HT-29 (cell line): ENCODE measurements at regions not wholly inside any gene's neighbourhood (a gene's known extent, or its start where the extent isn't known, plus 50 kb on each side); places are given as distances from the start of the nearest gene placed in this dataset.
A peak's percentile ranks its signal among the peaks of the same experiment; 100 is the strongest.

ENCODE experiments used
- DNase-seq: peaks from one replicate; pipeline ENCODE4 v3.0.0-alpha.2; 2015; ENCODE audit warnings: low spot score

- DNase-seq, result peak; percentile 55
Measured at GRCh38 chrX:2608638-2609430, 82.3 kb upstream of the CD99 start.

GRCh38 chrX:2607113-2607512 is 84.0 kb upstream of the CD99 start:
- DNase-seq, result no peak

DNA sequence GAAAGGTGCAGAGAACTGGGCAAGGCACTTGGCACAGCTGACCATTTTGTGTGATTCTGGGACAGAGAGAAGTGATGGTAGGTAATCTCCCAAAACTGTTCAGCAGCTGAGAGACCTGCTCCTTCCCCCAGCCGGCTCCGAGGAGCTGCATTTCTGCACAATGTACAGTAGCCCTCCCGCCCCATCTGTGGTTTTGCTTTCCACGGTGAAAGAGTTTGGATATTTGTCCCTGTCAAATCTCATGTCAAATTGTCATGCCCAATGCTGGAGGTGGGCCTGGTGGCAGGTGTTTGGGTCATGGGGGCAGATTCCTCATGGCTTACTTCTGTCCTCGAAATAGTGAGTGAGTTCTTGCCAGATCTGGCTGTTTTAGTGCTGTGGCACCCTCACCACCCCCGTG is 90.5 kb upstream of the CD99 start:
- no peak for DNase-seq

- no peak for DNase-seq
Measured at GRCh38 chrX:2596555-2597255, 94.4 kb upstream of the CD99 start.

DNA sequence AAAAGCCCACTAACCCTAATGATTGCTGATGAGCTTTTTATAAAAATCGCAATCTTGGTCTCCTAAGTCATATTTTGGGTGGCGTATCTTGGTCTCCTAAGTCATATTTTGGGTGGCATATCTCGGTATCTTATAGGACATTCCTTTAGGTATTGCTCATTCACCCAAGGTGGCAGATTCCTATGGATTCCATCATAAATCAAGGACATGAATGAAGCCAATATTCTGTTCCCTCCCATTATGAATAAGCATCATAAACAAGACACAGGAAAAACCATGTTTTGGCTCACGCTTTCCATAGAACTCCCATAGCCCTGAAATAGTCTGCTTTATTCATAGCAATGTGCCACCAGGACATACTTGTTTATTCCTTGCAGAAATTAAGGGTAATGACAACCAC is 95.0 kb upstream of the CD99 start:
- DNase-seq, result no peak

- no peak for DNase-seq
Measured at GRCh38 chrX:2595258-2595657, 94.5 kb upstream of the DHRSX start.

- no peak for DNase-seq
Measured at GRCh38 chrX:2594491-2594890, 93.7 kb upstream of the DHRSX start.

- DNase-seq, result no peak
Measured at GRCh38 chrX:2592279-2592678, 91.5 kb upstream of the DHRSX start.

DNA sequence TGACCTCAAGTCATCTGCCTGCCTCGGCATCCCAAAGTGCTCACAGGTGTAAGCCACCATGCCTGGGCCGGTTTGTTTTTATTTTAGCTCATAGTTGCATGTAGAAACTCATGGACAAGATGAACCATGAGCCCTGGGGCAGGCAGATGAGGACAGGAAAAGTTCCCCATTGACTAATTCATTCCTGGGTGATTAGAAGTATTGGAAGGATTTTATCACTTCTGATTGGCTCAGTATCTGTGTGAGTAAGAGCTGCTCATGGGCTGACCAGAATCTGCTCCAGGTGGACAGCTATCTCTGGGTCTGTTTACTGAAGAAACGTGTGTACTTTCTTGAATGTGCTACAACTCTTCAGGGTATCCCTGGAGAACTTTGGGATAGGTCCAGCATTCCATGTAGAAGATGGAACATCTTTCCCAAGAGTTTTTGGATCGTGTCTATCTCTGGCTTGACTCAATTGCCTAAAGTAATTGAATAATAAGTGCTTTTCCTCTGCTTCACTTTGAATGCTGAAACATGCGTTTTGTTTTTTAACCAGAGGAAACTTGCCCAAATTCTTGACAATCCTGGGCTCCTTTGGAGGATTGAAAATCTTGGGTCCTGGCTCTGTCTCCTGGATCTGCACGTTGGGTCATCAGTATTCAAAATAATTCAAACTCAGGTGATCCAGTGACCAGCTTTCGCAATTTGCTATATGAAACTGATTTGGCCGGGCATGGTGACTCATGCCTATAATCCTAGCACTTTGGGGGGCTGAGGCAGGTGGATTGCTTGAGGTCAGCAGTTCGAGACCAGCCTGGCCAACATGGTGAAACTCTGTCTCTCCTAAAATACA is 88.6 kb upstream of the DHRSX start:
- no peak for DNase-seq

GRCh38 chrX:2588049-2588448 is 87.3 kb upstream of the DHRSX start:
- no peak for DNase-seq

GRCh38 chrX:2587146-2587545 is 86.4 kb upstream of the DHRSX start:
- DNase-seq, result no peak

DNA sequence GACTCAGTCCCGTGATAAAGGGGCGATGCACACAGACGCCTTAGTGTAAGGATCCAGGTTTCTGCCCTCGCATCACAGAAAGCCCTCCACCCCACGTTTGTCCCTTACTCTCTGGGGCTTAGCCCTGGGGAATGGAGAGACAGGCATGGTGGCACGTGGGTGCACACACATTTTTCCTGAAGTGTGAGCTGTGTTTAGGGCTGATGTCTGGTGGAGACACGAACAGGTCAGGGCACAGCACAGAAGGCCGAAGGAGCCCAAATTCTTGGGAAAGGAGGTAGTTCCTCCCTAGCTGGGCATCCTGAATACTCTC is 84.3 kb upstream of the DHRSX start:
- no peak for DNase-seq

- DNase-seq, result no peak
Measured at GRCh38 chrX:2584251-2585157, 83.7 kb upstream of the DHRSX start.

DNA sequence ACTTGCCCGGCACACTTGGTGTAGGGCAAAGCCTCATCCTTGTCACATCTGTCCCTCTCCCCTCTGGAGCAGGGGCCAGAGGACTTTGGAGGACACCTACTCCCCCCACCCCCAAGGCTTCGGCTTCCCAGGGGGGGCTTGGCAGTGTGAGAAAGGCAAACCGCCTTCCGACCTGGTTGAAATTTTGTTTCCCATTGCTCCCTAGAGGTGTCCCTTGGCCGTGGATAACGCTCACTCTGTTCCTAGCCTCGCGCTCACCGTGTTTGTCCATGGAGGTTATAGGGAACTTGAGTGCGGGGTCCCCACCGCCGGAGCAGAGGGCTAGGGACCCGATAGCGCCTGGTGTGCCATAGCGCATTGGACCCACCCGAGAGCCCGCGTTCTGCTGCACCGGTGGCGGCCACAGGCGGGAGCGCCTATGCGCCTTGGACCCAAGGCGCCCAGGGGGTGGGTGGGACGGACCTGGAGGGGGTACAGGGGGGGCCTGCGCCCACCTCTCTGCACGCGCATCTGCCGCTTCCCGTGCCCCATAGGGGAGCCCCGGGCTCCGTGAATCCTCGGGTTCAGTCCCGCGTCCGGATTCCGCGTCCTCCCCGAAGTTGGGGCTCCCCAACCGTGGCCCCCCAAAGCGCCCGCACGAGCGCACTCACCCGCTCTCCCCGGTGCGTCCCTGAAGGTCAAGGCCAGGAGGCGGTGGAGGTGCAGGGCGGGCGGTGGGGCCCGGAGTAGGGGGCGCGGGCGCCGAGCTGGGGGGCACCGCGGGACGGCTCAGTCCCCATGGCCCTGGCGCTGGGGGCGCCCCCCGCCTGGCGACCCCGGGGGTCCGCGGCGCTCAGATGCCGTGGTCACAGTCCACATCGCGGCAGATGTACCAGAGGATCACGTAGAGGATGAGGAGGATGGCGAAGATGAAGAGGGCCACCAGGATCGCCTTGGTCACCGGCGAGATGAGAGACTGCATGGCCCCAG is 82.7 kb upstream of the DHRSX start:
- DNase-seq, result no peak

GRCh38 chrX:2582667-2583066 is 81.9 kb upstream of the DHRSX start:
- no peak for DNase-seq

DNA sequence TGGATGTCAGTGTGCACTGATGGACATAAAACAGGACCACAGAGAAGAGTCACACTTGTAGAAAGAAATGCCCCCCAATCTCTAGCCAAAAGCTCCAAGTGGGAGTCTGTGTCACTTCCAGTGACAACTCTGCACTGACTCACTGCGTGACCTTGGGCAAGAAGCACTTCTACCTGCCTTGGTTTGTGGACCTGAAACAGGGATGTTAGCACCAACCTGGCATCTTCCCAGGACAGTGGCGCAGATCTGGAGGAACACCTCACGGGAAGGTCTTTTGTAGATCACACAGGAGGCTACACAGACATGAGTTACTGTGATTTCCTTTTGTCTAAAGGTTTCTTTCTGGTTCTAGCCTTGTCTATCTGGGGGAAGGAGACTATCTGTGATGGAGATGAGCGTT is 80.5 kb upstream of the DHRSX start:
- no peak for DNase-seq

DNA sequence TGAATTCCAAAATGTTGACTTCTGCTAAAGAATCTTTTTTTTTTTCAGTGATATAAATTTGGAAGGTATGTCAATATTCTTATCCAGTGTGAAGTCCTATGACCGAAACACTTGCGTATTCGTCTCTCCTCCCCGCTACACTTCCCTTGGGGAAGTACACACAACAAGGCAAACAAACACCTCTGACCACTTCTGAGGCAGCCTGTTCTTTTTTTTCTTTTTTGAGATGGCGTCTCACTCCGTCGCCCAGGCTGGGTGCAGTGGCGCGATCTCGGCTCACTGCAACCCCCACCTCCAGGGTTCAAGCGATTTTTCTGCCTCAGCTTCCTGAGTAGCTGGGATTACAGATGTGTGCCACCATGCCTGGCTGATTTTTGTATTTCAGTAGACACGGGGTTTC is 78.1 kb upstream of the DHRSX start:
- no peak for DNase-seq

GRCh38 chrX:2577844-2578466 is 77.2 kb upstream of the DHRSX start:
- DNase-seq, result no peak

DNA sequence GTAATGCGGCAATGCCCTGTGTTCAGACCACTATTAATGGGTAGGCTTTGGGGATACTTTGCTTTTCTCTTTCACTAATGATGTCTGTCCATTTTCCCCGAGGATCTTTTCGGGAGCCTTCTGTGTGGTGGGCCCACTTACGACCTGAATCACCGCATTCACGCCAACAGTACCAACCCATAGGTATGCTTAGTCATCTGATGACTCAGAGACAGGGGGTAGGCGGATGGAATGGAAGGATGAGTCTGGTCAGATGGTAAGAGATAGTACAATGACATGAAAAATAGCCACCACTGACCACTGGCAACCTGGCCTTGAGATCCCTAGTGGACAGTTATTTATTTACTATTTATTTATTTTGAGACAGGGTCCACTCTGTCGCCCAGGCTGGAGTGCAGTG is 76.0 kb upstream of the DHRSX start:
- DNase-seq, result no peak

GRCh38 chrX:2574271-2574670 is 73.5 kb upstream of the DHRSX start:
- DNase-seq, result no peak
